ENCODE measurements at regions not wholly inside any gene's neighbourhood (a gene's known extent, or its start where the extent isn't known, plus 50 kb on each side); places are given as distances from the start of the nearest gene placed in this dataset.

DNA sequence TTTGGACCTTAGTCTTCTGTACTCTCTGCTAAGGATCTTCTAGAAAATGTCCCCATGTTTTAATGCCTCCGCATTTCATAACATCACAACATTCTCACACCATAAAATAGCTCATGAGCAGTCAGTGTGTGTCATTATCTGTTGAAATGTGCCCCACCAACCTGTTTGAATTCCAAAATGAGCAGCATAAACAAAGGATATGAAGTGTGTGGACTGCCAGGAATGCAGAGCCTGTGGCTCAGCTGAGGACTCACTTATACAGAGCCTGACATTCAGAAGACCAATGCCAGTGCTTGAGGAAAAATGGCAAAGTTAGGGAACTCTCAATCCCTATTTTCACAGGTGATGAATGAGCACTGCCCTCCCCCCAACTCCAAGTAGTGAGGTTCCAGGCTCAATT is 621.4 kb downstream of the POM121L12 start:
- TF ChIP-seq TAF1 (IDR thresholded peaks at IDR 0.05; ENCODE audit: borderline replicate concordance, insufficient read depth, low read length), result no peak
- no peak for TF ChIP-seq POLR2AphosphoS5 (IDR thresholded peaks at IDR 0.05; ENCODE audit: low read depth, low read length)
- no peak for TF ChIP-seq FOXP2 (optimal IDR thresholded peaks at IDR 0.05; ENCODE audit: borderline replicate concordance, extremely low read depth, extremely low read length, insufficient read depth)

Measured in PFSK-1 (cell line).